Esophagus squamous epithelium (tissue), 4 donors: ENCODE measurements at regions not wholly inside any gene's neighbourhood (a gene's known extent, or its start where the extent isn't known, plus 50 kb on each side); places are given as distances from the start of the nearest gene placed in this dataset.

Experiments
- POLR2A ChIP-seq, 4 donors: fragments of 450-650 bp; IDR thresholded peaks; one replicate each; pipeline ENCODE4 v1.6.1; 2017; ENCODE audit warnings: antibody characterized with exemption in 4 of 4, mild to moderate bottlenecking in 4 of 4, moderate library complexity in 3 of 4
- TF ChIP-seq, protein P1 (sequence below), 6 experiments: fragments of 450-650 bp in 4 of 6; fragments of 200-600 bp in 2 of 6; sonication (generic) in 2 of 6; IDR thresholded peaks; one replicate each; pipeline ENCODE4 v1.5.1; 2016 to 2019; ENCODE audit warnings: antibody characterized with exemption in 6 of 6, mild to moderate bottlenecking in 4 of 6, moderate library complexity in 4 of 6

- TF ChIP-seq, protein P1, sequence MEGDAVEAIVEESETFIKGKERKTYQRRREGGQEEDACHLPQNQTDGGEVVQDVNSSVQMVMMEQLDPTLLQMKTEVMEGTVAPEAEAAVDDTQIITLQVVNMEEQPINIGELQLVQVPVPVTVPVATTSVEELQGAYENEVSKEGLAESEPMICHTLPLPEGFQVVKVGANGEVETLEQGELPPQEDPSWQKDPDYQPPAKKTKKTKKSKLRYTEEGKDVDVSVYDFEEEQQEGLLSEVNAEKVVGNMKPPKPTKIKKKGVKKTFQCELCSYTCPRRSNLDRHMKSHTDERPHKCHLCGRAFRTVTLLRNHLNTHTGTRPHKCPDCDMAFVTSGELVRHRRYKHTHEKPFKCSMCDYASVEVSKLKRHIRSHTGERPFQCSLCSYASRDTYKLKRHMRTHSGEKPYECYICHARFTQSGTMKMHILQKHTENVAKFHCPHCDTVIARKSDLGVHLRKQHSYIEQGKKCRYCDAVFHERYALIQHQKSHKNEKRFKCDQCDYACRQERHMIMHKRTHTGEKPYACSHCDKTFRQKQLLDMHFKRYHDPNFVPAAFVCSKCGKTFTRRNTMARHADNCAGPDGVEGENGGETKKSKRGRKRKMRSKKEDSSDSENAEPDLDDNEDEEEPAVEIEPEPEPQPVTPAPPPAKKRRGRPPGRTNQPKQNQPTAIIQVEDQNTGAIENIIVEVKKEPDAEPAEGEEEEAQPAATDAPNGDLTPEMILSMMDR (IDR thresholded peaks at IDR 0.05), result no peak
- no peak for TF ChIP-seq POLR2A (IDR thresholded peaks at IDR 0.05)
Measured at GRCh38 chr3:661356-661755, 431.5 kb upstream of the CNTN6 start.
